IMR-90 (cell line): ENCODE measurements at regions not wholly inside any gene's neighbourhood (a gene's known extent, or its start where the extent isn't known, plus 50 kb on each side); places are given as distances from the start of the nearest gene placed in this dataset.
"Not testable (repeated sequence)": the region's sequence is repeated elsewhere in the genome, so short reads cannot be mapped to it uniquely, and the experiment has no call there.

Source experiments
- ATAC-seq: fragments of 200-7000 bp; cut with Tn5 transposase; 2 replicates; pipeline ENCODE4 v1.9.1; 2020; ENCODE audit warnings: low read depth, mild to moderate bottlenecking, moderate library complexity
- BruUV-seq: library from RNA; stranded (reverse); fragments of 400-500 nt; replicated peaks from 2 replicates; lab custom pipeline; 2021; lab: Mats Ljungman, UMichigan
- CTCF ChIA-PET: fragments of 300-600 bp; formaldehyde crosslinking; extraction: SDS; loops from one replicate; lab custom pipeline; 2021; ENCODE audit warnings: antibody characterized with exemption; lab: Yijun Ruan, JAX
- POLR2A ChIA-PET: fragments of 300-600 bp; sonication (Branson Sonifier 250); formaldehyde crosslinking; loops from one replicate; lab custom pipeline; 2022; ENCODE audit warnings: antibody characterized with exemption; ENCODE audit not compliant: unreplicated experiment; lab: Charles Lee
- DNase-seq: peaks from one replicate; pipeline ENCODE4 v3.0.0; 2013
- H2AFZ ChIP-seq: replicated peaks from 2 replicates; pipeline ENCODE3; 2013; ENCODE audit warnings: low read length, mild to moderate bottlenecking; ENCODE audit not compliant: poor library complexity
- H2AK5ac ChIP-seq: 2 replicates; pipeline ENCODE4 v1.6.1; 2013; ENCODE audit warnings: low read depth, low read length, inconsistent platforms
- H2AK9ac ChIP-seq: replicated peaks from 2 replicates; pipeline ENCODE3; 2013; ENCODE audit warnings: mild to moderate bottlenecking, low read depth, low read length, moderate library complexity; ENCODE audit not compliant: poor library complexity
- H2BK120ac ChIP-seq: 2 replicates; pipeline ENCODE4 v1.6.1; 2013; ENCODE audit warnings: low read depth, low read length, inconsistent platforms
- H2BK15ac ChIP-seq: 3 replicates; pipeline ENCODE4 v1.6.1; 2013; ENCODE audit warnings: low read depth, low read length, inconsistent platforms
- H2BK20ac ChIP-seq: 2 replicates; pipeline ENCODE4 v1.6.1; 2013; ENCODE audit warnings: low read depth, mild to moderate bottlenecking, inconsistent platforms, low read length, moderate library complexity
- H2BK5ac ChIP-seq: 2 replicates; pipeline ENCODE4 v1.6.1; 2013; ENCODE audit warnings: mild to moderate bottlenecking, low read depth, low read length, inconsistent platforms; ENCODE audit not compliant: poor library complexity, severe bottlenecking
- H3K14ac ChIP-seq: replicated peaks from 2 replicates; pipeline ENCODE4 v1.6.1; 2013; ENCODE audit warnings: low read depth, low read length, inconsistent platforms
- H3K18ac ChIP-seq: 2 replicates; pipeline ENCODE4 v1.6.1; 2013; ENCODE audit warnings: low read depth, low read length, control low read depth
- H3K23ac ChIP-seq: 2 replicates; pipeline ENCODE4 v1.6.1; 2013; ENCODE audit warnings: low read depth, low read length, inconsistent platforms
- H3K27ac ChIP-seq: 2 replicates; pipeline ENCODE4 v1.5.1; 2013; ENCODE audit warnings: mild to moderate bottlenecking, control low read depth, low read length; ENCODE audit not compliant: insufficient read depth
- H3K27me3 ChIP-seq: 2 replicates; pipeline ENCODE4 v1.6.1; 2013; ENCODE audit warnings: low read length; ENCODE audit not compliant: control insufficient read depth, insufficient read depth
- H3K36me3 ChIP-seq: 2 replicates; pipeline ENCODE4 v1.6.1; 2013; ENCODE audit warnings: low read length, mixed read lengths; ENCODE audit not compliant: control insufficient read depth, insufficient read depth
- H3K4ac ChIP-seq: 2 replicates; pipeline ENCODE4 v1.6.1; 2013; ENCODE audit warnings: low read depth, low read length, inconsistent platforms
- H3K4me1 ChIP-seq: 2 replicates; pipeline ENCODE4 v1.6.1; 2013; ENCODE audit warnings: low read length, mixed read lengths; ENCODE audit not compliant: control insufficient read depth, insufficient read depth
- H3K4me2 ChIP-seq: 2 replicates; pipeline ENCODE4 v1.6.1; 2013; ENCODE audit warnings: low read depth, mild to moderate bottlenecking, control low read depth, low read length, moderate library complexity
- H3K4me3 ChIP-seq: 2 replicates; pipeline ENCODE4 v1.5.1; 2013; ENCODE audit warnings: low read depth, mild to moderate bottlenecking, control low read depth, low read length, moderate library complexity; ENCODE audit not compliant: insufficient read depth
- H3K56ac ChIP-seq: 2 replicates; pipeline ENCODE4 v1.6.1; 2013; ENCODE audit warnings: low read length, inconsistent platforms; ENCODE audit not compliant: insufficient read depth; ENCODE audit errors: extremely low read depth
- H3K79me1 ChIP-seq, 2 experiments: 2 replicates each; pipeline ENCODE4 v1.6.1; 2013; ENCODE audit warnings: low read length in 2 of 2, inconsistent platforms in 1 of 2, low read depth in 1 of 2
- H3K9ac ChIP-seq: 2 replicates; pipeline ENCODE4 v1.6.1; 2013; ENCODE audit warnings: low read depth, low read length, control low read depth
- H3K9me1 ChIP-seq: 2 replicates; pipeline ENCODE4 v1.6.1; 2013; ENCODE audit warnings: low read length, inconsistent platforms; ENCODE audit not compliant: insufficient read depth
- H3K9me3 ChIP-seq: 2 replicates; pipeline ENCODE4 v1.6.1; 2013; ENCODE audit warnings: low read length; ENCODE audit not compliant: control insufficient read depth, insufficient read depth
- H4K20me1 ChIP-seq: 2 replicates; pipeline ENCODE4 v1.6.1; 2013; ENCODE audit warnings: low read length, inconsistent platforms; ENCODE audit not compliant: insufficient read depth
- H4K5ac ChIP-seq: 2 replicates; pipeline ENCODE4 v1.6.1; 2013; ENCODE audit warnings: mild to moderate bottlenecking, low read depth, low read length, control low read depth
- H4K8ac ChIP-seq, 2 experiments: 2 replicates each; pipeline ENCODE4 v1.6.1; 2013; ENCODE audit warnings: low read depth in 2 of 2, low read length in 2 of 2, control low read depth in 1 of 2, inconsistent platforms in 1 of 2
- H4K91ac ChIP-seq: 2 replicates; pipeline ENCODE4 v1.6.1; 2013; ENCODE audit warnings: low read depth, low read length, inconsistent platforms; ENCODE audit not compliant: insufficient read depth
- WGBS, 2 experiments: methylation state at CpG; one replicate each; pipeline versions ENCODE4 v1.1.5 to v1.1.7; 2013; ENCODE audit warnings: missing lambda C conversion rate in 2 of 2; ENCODE audit not compliant: insufficient read length in 1 of 2; ENCODE audit errors: extremely low coverage in 2 of 2; 5-methylcytosine and 5-hydroxymethylcytosine counted together
- dilution Hi-C: fragments of 300-500 bp; cut with HindIII; formaldehyde crosslinking; loops from one replicate; pipeline ENCODE4 v1.14.3; 2018; ENCODE audit warnings: low sequenced_read_pairs; ENCODE audit not compliant: unreplicated experiment
- in situ Hi-C: fragments of 300-500 bp; cut with MboI; formaldehyde crosslinking; loops from 3 replicates; pipeline ENCODE4 v1.14.3; 2019; ENCODE audit warnings: low sequenced_read_pairs, inconsistent platforms, mixed read lengths
- intact Hi-C: fragments of 100-400 bp; cut with micrococcal nuclease; formaldehyde crosslinking; loops from 2 replicates; pipeline ENCODE4 v1.10.0; 2022

DNA sequence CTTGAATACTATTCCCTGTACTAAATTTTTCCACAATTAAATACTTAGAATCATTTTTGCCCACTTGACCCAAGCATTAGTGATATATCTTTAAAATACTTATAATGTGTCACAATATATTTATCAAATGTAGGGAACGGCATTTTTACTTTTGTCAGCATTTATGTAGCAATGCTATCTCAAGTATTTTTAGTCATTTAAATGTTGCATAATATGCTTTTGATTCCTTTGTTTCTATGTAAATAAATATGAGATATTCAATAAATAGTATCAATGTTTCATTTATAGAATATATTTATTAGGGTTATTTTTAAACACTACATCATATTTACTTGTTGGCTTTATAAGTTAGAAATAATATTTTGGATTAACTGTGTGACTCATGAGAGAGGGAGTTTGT is 199.7 kb upstream of the WSB1 start:
- H3K27ac ChIP-seq, BruUV-seq, in situ Hi-C loops, CTCF ChIA-PET, H3K4ac ChIP-seq, H2AK5ac ChIP-seq, H3K18ac ChIP-seq, H3K4me3 ChIP-seq, H3K4me2 ChIP-seq, H2BK5ac ChIP-seq, H4K20me1 ChIP-seq, H3K9me1 ChIP-seq, H3K79me1 ChIP-seq, H4K91ac ChIP-seq, H2BK120ac ChIP-seq, H3K9ac ChIP-seq, H3K23ac ChIP-seq, H3K56ac ChIP-seq, POLR2A ChIA-PET, H3K14ac ChIP-seq, H2BK20ac ChIP-seq, H3K27me3 ChIP-seq, H4K8ac ChIP-seq, H4K5ac ChIP-seq, intact Hi-C loops, H3K4me1 ChIP-seq, H3K9me3 ChIP-seq, ATAC-seq, H3K36me3 ChIP-seq, dilution Hi-C loops, H2AK9ac ChIP-seq, DNase-seq, H2AFZ ChIP-seq, H2BK15ac ChIP-seq: not testable (repeated sequence)
- no CpG with 5 or more reads among the region's 1 CpG for WGBS, 2 experiments

DNA sequence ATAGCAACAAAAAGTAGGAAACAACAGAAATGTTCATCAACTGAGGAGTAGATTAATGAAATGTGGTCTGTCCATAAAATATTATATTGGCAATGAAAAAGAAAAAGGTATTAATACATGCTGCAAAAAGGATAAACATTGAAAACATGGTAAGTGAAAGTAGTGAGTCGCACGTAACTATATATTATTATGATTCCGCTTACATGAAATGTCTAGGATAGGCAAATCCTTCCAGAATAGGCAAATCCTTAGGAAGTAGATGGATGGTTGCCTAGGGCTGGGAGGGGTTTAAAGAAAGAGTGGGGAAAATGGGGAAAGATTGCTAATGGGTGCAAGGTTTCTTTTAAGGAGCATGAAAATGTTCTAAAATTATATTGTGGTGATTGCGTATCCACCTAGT is 198.1 kb upstream of the WSB1 start:
- H3K27ac ChIP-seq, H3K9me3 ChIP-seq, H4K5ac ChIP-seq, H3K56ac ChIP-seq, POLR2A ChIA-PET, H2BK120ac ChIP-seq, ATAC-seq, H4K20me1 ChIP-seq, H3K14ac ChIP-seq, H2BK20ac ChIP-seq, H3K36me3 ChIP-seq, intact Hi-C loops, H3K18ac ChIP-seq, BruUV-seq, H2BK15ac ChIP-seq, dilution Hi-C loops, H3K4me1 ChIP-seq, H3K9me1 ChIP-seq, H2AFZ ChIP-seq, H2AK5ac ChIP-seq, in situ Hi-C loops, H3K27me3 ChIP-seq, H3K4me2 ChIP-seq, H2AK9ac ChIP-seq, H2BK5ac ChIP-seq, DNase-seq, H3K23ac ChIP-seq, H4K8ac ChIP-seq, H4K91ac ChIP-seq, H3K4me3 ChIP-seq, H3K79me1 ChIP-seq, H3K4ac ChIP-seq, H3K9ac ChIP-seq, CTCF ChIA-PET: not testable (repeated sequence)
- WGBS, 2 experiments = 90% methylated on average over 3 of the region's 4 CpGs; no CpG with 5 or more reads in 1 of the 2 experiments
